K562 (cell line): ENCODE measurements at regions not wholly inside any gene's neighbourhood (a gene's known extent, or its start where the extent isn't known, plus 50 kb on each side); places are given as distances from the start of the nearest gene placed in this dataset.

Source experiments
- CHD4 ChIP-seq: fragments of 200-600 bp; sonication (generic); IDR thresholded peaks from 3 replicates; pipeline ENCODE4 v1.6.1; 2012; ENCODE audit warnings: low read depth, mild to moderate bottlenecking, mixed read lengths, low read length, inconsistent platforms; ENCODE audit not compliant: insufficient read depth, insufficient replicate concordance, poor library complexity, severe bottlenecking
- CTCF ChIP-seq, 3 experiments: IDR thresholded peaks in 2 of 3; conservative IDR thresholded peaks in 1 of 3; 2 replicates each; pipeline ENCODE4 v1.5.1; 2011 to 2012; ENCODE audit warnings: low read length in 3 of 3, mild to moderate bottlenecking in 3 of 3, control low read depth in 2 of 3, improper control_type of control experiment in 1 of 3, inconsistent platforms in 1 of 3, low read depth in 1 of 3, mixed read lengths in 1 of 3, moderate library complexity in 1 of 3; ENCODE audit not compliant: insufficient read depth in 2 of 3
- E2F4 ChIP-seq: sonication (generic); formaldehyde crosslinking; IDR thresholded peaks from 2 replicates; pipeline ENCODE4 v1.8.0; 2022; ENCODE audit warnings: mild to moderate bottlenecking, low read depth, missing genetic modification reagents
- EZH2 ChIP-seq: IDR thresholded peaks from 2 replicates; pipeline ENCODE4 v1.6.1; 2012; ENCODE audit warnings: low read depth, mild to moderate bottlenecking, inconsistent platforms, low read length, borderline replicate concordance
- FOXP1 ChIP-seq: sonication (generic); formaldehyde crosslinking; IDR thresholded peaks from 2 replicates; pipeline ENCODE4 v1.8.0; 2022; ENCODE audit warnings: mild to moderate bottlenecking, missing genetic modification reagents
- MEF2A ChIP-seq: IDR thresholded peaks from 2 replicates; pipeline ENCODE4 v1.6.1; 2011; ENCODE audit warnings: low read depth, mild to moderate bottlenecking, low read length, moderate library complexity; ENCODE audit not compliant: control insufficient read depth
- POLR2A ChIP-seq: fragments of 450-650 bp; conservative IDR thresholded peaks from 2 replicates; pipeline ENCODE4 v1.6.1; 2016

- TF ChIP-seq EZH2 (no peak), E2F4 (CRISPR knock-in tag) (no peak), CTCF (IDR thresholded peaks at IDR 0.05 in 2 of 3, conservative IDR thresholded peaks at IDR 0.05 in 1 of 3; ENCODE audit: insufficient read depth in 2 of 3, low read depth in 1 of 3, low read length in 3 of 3) (no peak), FOXP1 (CRISPR knock-in tag) (no peak), CHD4 (no peak), MEF2A (no peak), POLR2A (no peak)
Observed at GRCh38 chrX:74018253-74018652, 165.7 kb upstream of the XIST start.
